Natural killer cell (primary cell): ENCODE measurements at regions not wholly inside any gene's neighbourhood (a gene's known extent, or its start where the extent isn't known, plus 50 kb on each side); places are given as distances from the start of the nearest gene placed in this dataset.

Source experiments
- ATAC-seq, 3 donors: fragments of 150-1000 bp in 2 of 3; fragments of 200-7000 bp in 1 of 3; cut with Tn5 transposase; 1 replicate in 1 of 3; 2 replicates in 2 of 3; pipeline ENCODE4 v1.10.0; 2021; ENCODE audit warnings: mild to moderate bottlenecking in 2 of 3, moderate library complexity in 2 of 3
- DNase-seq, 2 donors: peaks; one replicate each; pipeline versions ENCODE4 v3.0.0 to v3.0.0-alpha.2; 2013 to 2021; ENCODE audit warnings: mixed read lengths in 1 of 2
- H3K27ac ChIP-seq: one replicate; pipeline ENCODE4 v1.5.1; 2013; ENCODE audit warnings: mild to moderate bottlenecking, low read length
- H3K27me3 ChIP-seq: one replicate; pipeline ENCODE4 v1.6.1; 2013; ENCODE audit warnings: low read length; ENCODE audit not compliant: control insufficient read depth, insufficient read depth
- H3K36me3 ChIP-seq: one replicate; pipeline ENCODE4 v1.6.1; 2013; ENCODE audit warnings: low read length; ENCODE audit not compliant: control insufficient read depth, insufficient read depth
- H3K4me1 ChIP-seq: one replicate; pipeline ENCODE4 v1.6.1; 2013; ENCODE audit warnings: low read length; ENCODE audit not compliant: control insufficient read depth, insufficient read depth
- H3K4me3 ChIP-seq: one replicate; pipeline ENCODE4 v1.5.1; 2013; ENCODE audit warnings: low read length
- H3K9me3 ChIP-seq: one replicate; pipeline ENCODE4 v1.6.1; 2013; ENCODE audit warnings: low read length; ENCODE audit not compliant: control insufficient read depth, insufficient read depth
- H3K27ac Mint-ChIP-seq, 2 donors: one replicate each; pipeline ENCODE4 v1.8.0; 2022; ENCODE audit warnings: mild to moderate bottlenecking in 2 of 2, mixed read lengths in 2 of 2, moderate library complexity in 1 of 2
- H3K27me3 Mint-ChIP-seq, 2 donors: one replicate each; pipeline ENCODE4 v1.8.0; 2022; ENCODE audit warnings: low read depth in 2 of 2, mixed read lengths in 2 of 2
- H3K36me3 Mint-ChIP-seq: one replicate; pipeline ENCODE4 v1.8.0; 2022; ENCODE audit warnings: mixed read lengths
- H3K4me1 Mint-ChIP-seq, 2 donors: one replicate each; pipeline ENCODE4 v1.8.0; 2022; ENCODE audit warnings: mixed read lengths in 2 of 2
- H3K4me3 Mint-ChIP-seq: one replicate; pipeline ENCODE4 v1.8.0; 2022; ENCODE audit warnings: mild to moderate bottlenecking, moderate library complexity, mixed read lengths
- H3K9me3 Mint-ChIP-seq, 2 donors: one replicate each; pipeline ENCODE4 v1.8.0; 2022; ENCODE audit warnings: mixed read lengths in 2 of 2
- WGBS: methylation state at CpG from one replicate; pipeline ENCODE4 v1.1.7; 2013; ENCODE audit warnings: missing lambda C conversion rate; ENCODE audit not compliant: insufficient coverage; 5-methylcytosine and 5-hydroxymethylcytosine counted together
- intact Hi-C: fragments of 100-400 bp; cut with micrococcal nuclease; formaldehyde crosslinking; loops from one replicate; pipeline ENCODE4 v1.14.2; 2022
- TF ChIP-seq, protein P1 (sequence below): fragments of 200-600 bp; IDR thresholded peaks from one replicate; pipeline ENCODE4 v1.8.0; 2022; ENCODE audit warnings: antibody characterized with exemption

DNA sequence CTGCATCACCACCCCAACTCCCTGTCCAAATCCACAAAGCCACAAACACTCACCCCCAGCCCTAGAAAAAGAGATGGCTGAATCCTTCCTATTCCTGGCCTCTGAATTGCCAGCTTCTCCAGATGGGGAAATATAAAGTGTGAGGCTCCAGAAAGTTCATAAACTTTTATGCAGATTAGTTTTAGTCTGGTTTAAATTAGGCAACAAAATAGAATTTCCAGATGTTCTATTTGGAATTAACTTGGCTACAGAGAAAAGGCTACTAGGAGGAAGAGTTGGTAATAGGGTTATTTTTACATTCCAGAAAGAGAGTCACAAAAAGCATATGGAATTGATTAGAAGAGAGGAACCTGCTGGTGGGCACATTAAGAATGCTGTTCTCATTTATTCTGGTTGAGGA is 56.0 kb downstream of the EN1 start:
- intact Hi-C loops: no loop called here
- Mint-ChIP-seq H3K27ac (no peak overlapping the region), H3K4me1 (peaks cover 0 to 4% of the 10 kb centered on the region in 2 donors), H3K36me3 (no peaks in the 10 kb centered on the region), H3K27me3 (peaks cover 13 to 14% of the 10 kb centered on the region in 2 donors), H3K4me3 (no peak overlapping the region), H3K9me3 (no peaks in the 10 kb centered on the region)
- ATAC-seq (no peak), DNase-seq (no peak)
- H3K4me1 ChIP-seq: no peaks in the 10 kb centered on the region
- no peaks in the 10 kb centered on the region for H3K9me3 ChIP-seq
- H3K4me3 ChIP-seq: no peak overlapping the region
- no peaks in the 10 kb centered on the region for H3K36me3 ChIP-seq
- no peak overlapping the region for H3K27ac ChIP-seq
- TF ChIP-seq, protein P1, sequence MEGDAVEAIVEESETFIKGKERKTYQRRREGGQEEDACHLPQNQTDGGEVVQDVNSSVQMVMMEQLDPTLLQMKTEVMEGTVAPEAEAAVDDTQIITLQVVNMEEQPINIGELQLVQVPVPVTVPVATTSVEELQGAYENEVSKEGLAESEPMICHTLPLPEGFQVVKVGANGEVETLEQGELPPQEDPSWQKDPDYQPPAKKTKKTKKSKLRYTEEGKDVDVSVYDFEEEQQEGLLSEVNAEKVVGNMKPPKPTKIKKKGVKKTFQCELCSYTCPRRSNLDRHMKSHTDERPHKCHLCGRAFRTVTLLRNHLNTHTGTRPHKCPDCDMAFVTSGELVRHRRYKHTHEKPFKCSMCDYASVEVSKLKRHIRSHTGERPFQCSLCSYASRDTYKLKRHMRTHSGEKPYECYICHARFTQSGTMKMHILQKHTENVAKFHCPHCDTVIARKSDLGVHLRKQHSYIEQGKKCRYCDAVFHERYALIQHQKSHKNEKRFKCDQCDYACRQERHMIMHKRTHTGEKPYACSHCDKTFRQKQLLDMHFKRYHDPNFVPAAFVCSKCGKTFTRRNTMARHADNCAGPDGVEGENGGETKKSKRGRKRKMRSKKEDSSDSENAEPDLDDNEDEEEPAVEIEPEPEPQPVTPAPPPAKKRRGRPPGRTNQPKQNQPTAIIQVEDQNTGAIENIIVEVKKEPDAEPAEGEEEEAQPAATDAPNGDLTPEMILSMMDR: no peak
- no peaks in the 10 kb centered on the region for H3K27me3 ChIP-seq

DNA sequence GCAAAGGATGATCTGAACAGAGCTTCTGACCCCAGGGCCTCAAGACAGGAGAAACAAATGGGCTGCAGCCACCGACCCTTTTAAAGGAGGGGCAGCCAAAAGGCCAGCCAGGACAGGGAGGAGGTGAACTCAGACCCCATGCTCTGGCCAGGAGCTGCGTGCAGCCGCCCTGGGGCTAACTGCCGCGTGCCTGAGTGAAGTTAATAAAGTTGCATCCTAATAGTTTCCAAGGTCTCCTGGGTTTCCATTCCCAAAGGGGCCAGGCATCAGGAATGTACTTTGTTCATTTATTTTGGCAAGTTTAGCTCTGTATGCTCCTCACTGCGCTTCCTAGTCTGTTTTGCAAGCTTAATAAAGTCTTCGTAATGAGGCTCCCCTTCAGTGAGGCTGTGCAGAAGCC is 60.7 kb downstream of the EN1 start:
- H3K4me1 Mint-ChIP-seq: peaks cover 0 to 4% of the 10 kb centered on the region in 2 donors
- H3K9me3 Mint-ChIP-seq: no peaks in the 10 kb centered on the region

DNA sequence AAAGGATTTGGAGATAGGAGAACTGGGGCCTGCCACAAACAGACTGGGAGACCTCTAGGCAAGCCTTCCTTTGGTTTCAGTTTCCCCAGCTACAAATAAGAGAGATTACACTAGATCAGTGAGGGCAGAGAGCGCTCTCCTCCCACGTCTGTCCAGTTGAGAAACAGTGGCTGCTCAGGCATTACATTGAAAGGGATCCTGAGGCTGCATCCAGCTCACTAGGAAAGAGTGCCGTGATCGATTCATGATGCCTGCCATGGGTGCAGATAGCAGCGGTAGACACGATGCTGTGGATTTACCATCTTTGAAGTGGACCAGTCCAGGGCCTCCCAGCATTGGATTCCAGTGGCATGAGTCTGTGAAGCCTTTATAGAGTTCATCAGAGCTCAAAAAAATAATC is 62.6 kb downstream of the EN1 start:
- intact Hi-C loops: no loop called here
- TF ChIP-seq, protein P1: no peak
- H3K4me1 Mint-ChIP-seq: peaks cover 0 to 4% of the 10 kb centered on the region in 2 donors
- Histone ChIP-seq H3K4me1 (no peaks in the 10 kb centered on the region), H3K27me3 (no peaks in the 10 kb centered on the region), H3K36me3 (no peaks in the 10 kb centered on the region), H3K9me3 (no peaks in the 10 kb centered on the region), H3K4me3 (no peak overlapping the region), H3K27ac (no peak overlapping the region)
- DNase-seq (no peak), ATAC-seq (no peak)
- H3K27me3 Mint-ChIP-seq: peaks cover 6 to 9% of the 10 kb centered on the region in 2 donors
- H3K27ac Mint-ChIP-seq: no peak overlapping the region
- H3K36me3 Mint-ChIP-seq: no peaks in the 10 kb centered on the region
- no peaks in the 10 kb centered on the region for H3K9me3 Mint-ChIP-seq
- WGBS: 84% methylated on average over 6 of the region's 6 CpGs
- H3K4me3 Mint-ChIP-seq: no peak overlapping the region

More for the DNA sequence above, 60.7 kb downstream of the EN1 start:
- WGBS: 41% methylated on average over 7 of the region's 7 CpGs
- Histone ChIP-seq H3K27me3 (no peaks in the 10 kb centered on the region), H3K4me1 (no peaks in the 10 kb centered on the region), H3K36me3 (no peaks in the 10 kb centered on the region), H3K27ac (no peak overlapping the region), H3K4me3 (no peak overlapping the region), H3K9me3 (no peaks in the 10 kb centered on the region)
- no peak for ATAC-seq
- peaks cover 9 to 13% of the 10 kb centered on the region in 2 donors for H3K27me3 Mint-ChIP-seq
- TF ChIP-seq, protein P1: no peak
- no peak for DNase-seq
- intact Hi-C loops: no loop called here
- H3K4me3 Mint-ChIP-seq: no peak overlapping the region
- no peaks in the 10 kb centered on the region for H3K36me3 Mint-ChIP-seq
- no peak overlapping the region for H3K27ac Mint-ChIP-seq

DNA sequence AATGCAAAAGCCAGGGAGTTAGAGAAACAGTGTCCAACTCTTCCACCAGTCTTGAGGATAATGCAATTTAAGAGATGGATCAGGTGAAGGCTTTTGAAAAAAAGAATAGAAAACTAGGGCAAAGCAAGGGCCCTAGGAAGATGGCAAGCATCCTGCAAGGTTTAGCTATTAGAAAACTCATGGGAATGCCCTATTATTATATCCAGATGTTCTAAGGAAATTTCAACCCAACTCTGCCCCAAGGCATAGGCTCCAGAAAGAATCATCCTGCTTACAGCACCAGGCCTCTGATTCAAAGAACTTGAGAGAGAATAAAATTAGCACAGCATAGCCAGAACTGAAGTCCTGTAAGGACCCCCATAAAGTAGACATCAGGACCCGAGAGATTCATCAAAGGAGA is 68.1 kb downstream of the EN1 start:
- Histone ChIP-seq H3K4me1 (peaks cover 5% of the 10 kb centered on the region), H3K27ac (no peak overlapping the region), H3K36me3 (no peaks in the 10 kb centered on the region), H3K27me3 (peaks cover 8% of the 10 kb centered on the region), H3K9me3 (no peaks in the 10 kb centered on the region), H3K4me3 (no peak overlapping the region)
- DNase-seq (no peak), ATAC-seq (no peak)
- Mint-ChIP-seq H3K4me1 (peaks cover 0 to 2% of the 10 kb centered on the region in 2 donors), H3K27me3 (peaks cover 12 to 18% of the 10 kb centered on the region in 2 donors), H3K9me3 (no peaks in the 10 kb centered on the region), H3K27ac (no peak overlapping the region), H3K36me3 (no peaks in the 10 kb centered on the region), H3K4me3 (no peak overlapping the region)
- TF ChIP-seq, protein P1: no peak
- intact Hi-C loops: no loop called here
- 73% methylated on average over 1 of the region's 1 CpG for WGBS
